ENCODE measurements at regions not wholly inside any gene's neighbourhood (a gene's known extent, or its start where the extent isn't known, plus 50 kb on each side); places are given as distances from the start of the nearest gene placed in this dataset.
"Not testable (repeated sequence)": the region's sequence is repeated elsewhere in the genome, so short reads cannot be mapped to it uniquely, and the experiment has no call there.

GRCh38 chr5:60036192-60036938 is 142.8 kb upstream of the PDE4D start:
- DNase-seq: no peak

- no peak for DNase-seq
Observed at GRCh38 chr5:60026161-60026560, 132.6 kb upstream of the PDE4D start.

- DNase-seq: no peak
Observed at GRCh38 chr5:60024104-60024503, 130.6 kb upstream of the PDE4D start.

- no peak for DNase-seq
Observed at GRCh38 chr5:60023255-60023654, 129.7 kb upstream of the PDE4D start.

GRCh38 chr5:60020457-60020856 is 126.9 kb upstream of the PDE4D start:
- DNase-seq: no peak

- DNase-seq: not testable (repeated sequence)
Observed at GRCh38 chr5:60018960-60019359, 125.4 kb upstream of the PDE4D start.

GRCh38 chr5:60018091-60018490 is 124.6 kb upstream of the PDE4D start:
- DNase-seq: no peak

- no peak for DNase-seq
Observed at GRCh38 chr5:60014331-60014730, 120.8 kb upstream of the PDE4D start.

GRCh38 chr5:60010853-60011252 is 117.3 kb upstream of the PDE4D start:
- no peak for DNase-seq

- no peak for DNase-seq
Observed at GRCh38 chr5:60010328-60010727, 116.8 kb upstream of the PDE4D start.

GRCh38 chr5:60007729-60008128 is 114.2 kb upstream of the PDE4D start:
- no peak for DNase-seq

GRCh38 chr5:59999056-59999455 is 105.5 kb upstream of the PDE4D start:
- DNase-seq: no peak

GRCh38 chr5:59992206-59992605 is 98.7 kb upstream of the PDE4D start:
- DNase-seq: no peak

- no peak for DNase-seq
Observed at GRCh38 chr5:59988396-59988795, 94.9 kb upstream of the PDE4D start.

- no peak for DNase-seq
Observed at GRCh38 chr5:59976342-59976741, 82.8 kb upstream of the PDE4D start.

- DNase-seq: no peak
Observed at GRCh38 chr5:59972043-59972442, 78.5 kb upstream of the PDE4D start.

- DNase-seq: no peak
Observed at GRCh38 chr5:59959330-59959729, 65.8 kb upstream of the PDE4D start.

- no peak for DNase-seq
Observed at GRCh38 chr5:59956130-59956783, 62.7 kb upstream of the PDE4D start.

GRCh38 chr5:59955241-59955640 is 61.7 kb upstream of the PDE4D start:
- no peak for DNase-seq

- no peak for DNase-seq
Observed at GRCh38 chr5:59943452-59944113, 50.1 kb upstream of the PDE4D start.

Measured in NCI-H2171 treated with DMSO at 0.1 percent for 48 hours (cell line).